Astrocyte (in vitro differentiated cells and primary cell): ENCODE measurements at regions not wholly inside any gene's neighbourhood (a gene's known extent, or its start where the extent isn't known, plus 50 kb on each side); places are given as distances from the start of the nearest gene placed in this dataset.

ENCODE experiments used
- DNase-seq: peaks from one replicate; pipeline ENCODE4 v3.0.0-alpha.2; 2010; ENCODE audit warnings: low read depth
- FAIRE-seq: peaks from 2 replicates; lab custom pipeline; 2011; peaks lifted over from hg19 to GRCh38; lab: Jason Lieb, UNC
- H2AFZ ChIP-seq: 2 replicates; pipeline ENCODE4 v1.6.0; 2012; ENCODE audit warnings: low read depth, low read length, inconsistent platforms
- H3K27ac ChIP-seq: 2 replicates; pipeline ENCODE4 v1.5.1; 2011; ENCODE audit warnings: low read depth, low read length, inconsistent platforms
- H3K27me3 ChIP-seq: 2 replicates; pipeline ENCODE4 v1.6.0; 2011; ENCODE audit warnings: low read length, inconsistent platforms; ENCODE audit not compliant: insufficient read depth
- H3K36me3 ChIP-seq: 2 replicates; pipeline ENCODE4 v1.5.1; 2011; ENCODE audit warnings: low read length, inconsistent platforms; ENCODE audit not compliant: insufficient read depth
- H3K4me1 ChIP-seq: 2 replicates; pipeline ENCODE4 v1.5.1; 2011; ENCODE audit warnings: low read length, inconsistent platforms; ENCODE audit not compliant: insufficient read depth
- H3K4me2 ChIP-seq: 2 replicates; pipeline ENCODE4 v1.6.0; 2012; ENCODE audit warnings: low read length, inconsistent platforms
- H3K4me3 ChIP-seq: 2 replicates; pipeline ENCODE4 v1.5.1; 2011; ENCODE audit warnings: low read depth, mild to moderate bottlenecking, low read length, inconsistent platforms; ENCODE audit not compliant: insufficient read depth
- H3K79me2 ChIP-seq: 2 replicates; pipeline ENCODE4 v1.6.0; 2012; ENCODE audit warnings: mild to moderate bottlenecking, low read length, inconsistent platforms; ENCODE audit not compliant: insufficient read depth
- H3K9ac ChIP-seq: 2 replicates; pipeline ENCODE4 v1.6.0; 2012; ENCODE audit warnings: mild to moderate bottlenecking, low read length, inconsistent platforms
- H3K9me3 ChIP-seq: 2 replicates; pipeline ENCODE4 v1.5.1; 2012; ENCODE audit warnings: low read depth, mild to moderate bottlenecking, low read length, inconsistent platforms; ENCODE audit not compliant: insufficient read depth
- H4K20me1 ChIP-seq: 2 replicates; pipeline ENCODE4 v1.6.0; 2012; ENCODE audit warnings: low read length, inconsistent platforms; ENCODE audit not compliant: insufficient read depth
- H3K27ac Mint-ChIP-seq: one replicate; pipeline ENCODE4 v1.8.0; 2021; ENCODE audit warnings: mild to moderate bottlenecking, mixed read lengths; ENCODE audit not compliant: unreplicated experiment
- H3K27me3 Mint-ChIP-seq: one replicate; pipeline ENCODE4 v1.8.0; 2021; ENCODE audit warnings: low read depth, mixed read lengths; ENCODE audit not compliant: unreplicated experiment
- H3K36me3 Mint-ChIP-seq: one replicate; pipeline ENCODE4 v1.8.0; 2021; ENCODE audit warnings: low read depth, mixed read lengths; ENCODE audit not compliant: unreplicated experiment
- H3K4me1 Mint-ChIP-seq: one replicate; pipeline ENCODE4 v1.8.0; 2021; ENCODE audit warnings: low read depth, mixed read lengths; ENCODE audit not compliant: unreplicated experiment
- H3K4me3 Mint-ChIP-seq: one replicate; pipeline ENCODE4 v1.8.0; 2021; ENCODE audit warnings: mild to moderate bottlenecking, moderate library complexity, mixed read lengths; ENCODE audit not compliant: unreplicated experiment
- H3K9me3 Mint-ChIP-seq: one replicate; pipeline ENCODE4 v1.8.0; 2021; ENCODE audit warnings: mild to moderate bottlenecking, mixed read lengths; ENCODE audit not compliant: unreplicated experiment
- EZH2 ChIP-seq: IDR thresholded peaks from 2 replicates; pipeline ENCODE4 v1.6.1; 2012; ENCODE audit warnings: mild to moderate bottlenecking, low read length, inconsistent platforms; ENCODE audit not compliant: insufficient read depth
- TF ChIP-seq, protein P1 (sequence below): IDR thresholded peaks from 2 replicates; pipeline ENCODE4 v1.5.1; 2011; ENCODE audit warnings: low read depth, mild to moderate bottlenecking, inconsistent platforms, low read length, moderate library complexity; ENCODE audit not compliant: insufficient read depth

DNA sequence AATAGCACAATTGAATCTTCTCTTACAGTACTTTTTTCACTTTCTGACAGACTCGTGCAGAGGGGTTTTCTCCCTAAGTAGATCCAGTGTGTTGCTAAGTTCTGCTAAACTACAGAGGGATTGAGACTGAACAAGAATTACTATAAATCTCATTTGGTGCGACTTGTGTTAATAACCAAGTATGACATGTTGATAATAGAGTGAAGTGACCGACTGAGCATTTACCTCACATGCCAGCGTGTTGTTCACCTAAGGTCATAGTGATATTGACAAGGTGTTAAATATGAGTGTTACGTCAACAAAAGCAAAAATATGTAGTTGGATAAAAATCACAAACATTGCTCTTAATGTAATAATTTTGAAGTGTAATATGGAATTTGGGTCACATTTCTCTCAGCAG, 97.8 kb upstream of the PDE3A start:
- H3K4me3 Mint-ChIP-seq, result no peak overlapping the region
- Histone ChIP-seq H3K4me1 (no peaks in the 10 kb centered on the region), H2AFZ (no peak overlapping the region), H3K79me2 (no peaks in the 10 kb centered on the region), H3K4me3 (no peak overlapping the region), H3K4me2 (no peak overlapping the region), H3K9me3 (no peaks in the 10 kb centered on the region), H3K27ac (no peak overlapping the region), H3K36me3 (no peaks in the 10 kb centered on the region), H4K20me1 (no peaks in the 10 kb centered on the region), H3K27me3 (no peaks in the 10 kb centered on the region), H3K9ac (no peak overlapping the region)
- H3K9me3 Mint-ChIP-seq, result no peaks in the 10 kb centered on the region
- no peak for DNase-seq
- TF ChIP-seq, protein P1, sequence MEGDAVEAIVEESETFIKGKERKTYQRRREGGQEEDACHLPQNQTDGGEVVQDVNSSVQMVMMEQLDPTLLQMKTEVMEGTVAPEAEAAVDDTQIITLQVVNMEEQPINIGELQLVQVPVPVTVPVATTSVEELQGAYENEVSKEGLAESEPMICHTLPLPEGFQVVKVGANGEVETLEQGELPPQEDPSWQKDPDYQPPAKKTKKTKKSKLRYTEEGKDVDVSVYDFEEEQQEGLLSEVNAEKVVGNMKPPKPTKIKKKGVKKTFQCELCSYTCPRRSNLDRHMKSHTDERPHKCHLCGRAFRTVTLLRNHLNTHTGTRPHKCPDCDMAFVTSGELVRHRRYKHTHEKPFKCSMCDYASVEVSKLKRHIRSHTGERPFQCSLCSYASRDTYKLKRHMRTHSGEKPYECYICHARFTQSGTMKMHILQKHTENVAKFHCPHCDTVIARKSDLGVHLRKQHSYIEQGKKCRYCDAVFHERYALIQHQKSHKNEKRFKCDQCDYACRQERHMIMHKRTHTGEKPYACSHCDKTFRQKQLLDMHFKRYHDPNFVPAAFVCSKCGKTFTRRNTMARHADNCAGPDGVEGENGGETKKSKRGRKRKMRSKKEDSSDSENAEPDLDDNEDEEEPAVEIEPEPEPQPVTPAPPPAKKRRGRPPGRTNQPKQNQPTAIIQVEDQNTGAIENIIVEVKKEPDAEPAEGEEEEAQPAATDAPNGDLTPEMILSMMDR, result no peak
- TF ChIP-seq EZH2, result no peak
- H3K4me1 Mint-ChIP-seq, result peaks cover 2% of the 10 kb centered on the region
- FAIRE-seq, result no peak
- H3K36me3 Mint-ChIP-seq, result no peaks in the 10 kb centered on the region
- no peaks in the 10 kb centered on the region for H3K27me3 Mint-ChIP-seq
- no peak overlapping the region for H3K27ac Mint-ChIP-seq

DNA sequence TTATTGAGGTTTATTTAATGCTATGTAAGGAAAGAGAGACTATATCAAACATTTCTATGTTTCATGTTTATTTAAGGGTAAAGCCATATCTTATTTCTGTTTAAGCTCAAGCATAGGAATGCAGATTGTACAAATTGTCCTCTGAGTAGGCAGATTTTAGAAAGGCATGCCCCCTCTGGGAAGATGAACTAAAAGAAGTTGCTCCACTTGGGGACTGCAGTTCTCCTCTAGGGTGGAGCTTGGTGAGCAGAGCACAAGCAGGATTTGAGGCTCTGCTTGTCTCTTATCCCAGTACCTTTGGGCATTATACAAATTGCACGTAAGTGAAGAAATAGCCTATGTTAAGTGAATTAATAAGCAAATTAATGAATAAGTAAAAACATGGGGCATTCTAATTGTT, 96.2 kb upstream of the PDE3A start:
- no peaks in the 10 kb centered on the region for H4K20me1 ChIP-seq
- no peaks in the 10 kb centered on the region for H3K36me3 ChIP-seq
- H3K9me3 ChIP-seq, result no peaks in the 10 kb centered on the region
- Mint-ChIP-seq H3K36me3 (no peaks in the 10 kb centered on the region), H3K27me3 (no peaks in the 10 kb centered on the region), H3K9me3 (no peaks in the 10 kb centered on the region), H3K4me1 (peaks cover 2% of the 10 kb centered on the region), H3K4me3 (no peak overlapping the region), H3K27ac (no peak overlapping the region)
- no peak overlapping the region for H3K27ac ChIP-seq
- FAIRE-seq, result no peak
- H3K4me2 ChIP-seq, result no peak overlapping the region
- no peaks in the 10 kb centered on the region for H3K79me2 ChIP-seq
- no peak overlapping the region for H2AFZ ChIP-seq
- H3K4me3 ChIP-seq, result no peak overlapping the region
- no peak overlapping the region for H3K9ac ChIP-seq
- TF ChIP-seq, protein P1, result no peak
- no peak for TF ChIP-seq EZH2
- H3K27me3 ChIP-seq, result no peaks in the 10 kb centered on the region
- no peak for DNase-seq
- H3K4me1 ChIP-seq, result no peaks in the 10 kb centered on the region

DNA sequence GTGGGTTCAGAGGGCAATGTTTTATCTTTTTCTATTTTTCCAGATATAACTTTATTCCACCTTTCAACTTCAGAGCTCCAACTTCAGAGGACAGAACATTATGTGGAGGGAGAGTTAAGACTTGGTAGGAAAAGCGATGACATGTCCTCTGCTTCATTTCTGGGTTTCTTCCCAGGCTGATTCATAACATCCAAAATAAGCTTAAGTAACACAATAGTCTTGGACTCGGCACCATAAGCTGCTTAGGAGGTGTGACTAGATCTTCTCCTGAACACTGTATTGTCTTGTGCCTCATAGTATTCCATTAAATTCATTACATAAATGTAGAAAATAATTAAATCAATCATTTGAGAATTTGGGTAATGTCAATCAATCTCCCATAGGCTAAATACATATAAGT, 95.5 kb upstream of the PDE3A start:
- Histone ChIP-seq H3K79me2 (no peaks in the 10 kb centered on the region), H3K4me2 (no peak overlapping the region), H3K27me3 (no peaks in the 10 kb centered on the region), H3K36me3 (no peaks in the 10 kb centered on the region), H3K4me3 (no peak overlapping the region), H3K9me3 (no peaks in the 10 kb centered on the region), H3K9ac (no peak overlapping the region), H3K27ac (no peak overlapping the region), H3K4me1 (no peaks in the 10 kb centered on the region), H4K20me1 (no peaks in the 10 kb centered on the region), H2AFZ (no peak overlapping the region)
- FAIRE-seq (no peak), DNase-seq (peak; percentile 16)
- Mint-ChIP-seq H3K4me3 (no peak overlapping the region), H3K4me1 (peaks cover 2% of the 10 kb centered on the region), H3K36me3 (no peaks in the 10 kb centered on the region), H3K27ac (no peak overlapping the region), H3K27me3 (no peaks in the 10 kb centered on the region), H3K9me3 (no peaks in the 10 kb centered on the region)
- TF ChIP-seq, protein P1, result no peak
- TF ChIP-seq EZH2, result no peak
